Pancreas (tissue), 10 donors: ENCODE measurements at regions not wholly inside any gene's neighbourhood (a gene's known extent, or its start where the extent isn't known, plus 50 kb on each side); places are given as distances from the start of the nearest gene placed in this dataset.

Experiments
- ATAC-seq, 4 donors: fragments of 200-7000 bp; cut with Tn5 transposase; one replicate each; pipeline versions ENCODE4 v1.8.0 to v1.9.1; 2020; ENCODE audit warnings: mild to moderate bottlenecking in 4 of 4, moderate library complexity in 4 of 4
- DNase-seq, 6 donors: peaks; one replicate each; pipeline ENCODE4 v3.0.0-alpha.2; 2020
- FAIRE-seq: peaks from 2 replicates; lab custom pipeline; 2012; peaks lifted over from hg19 to GRCh38; lab: Jason Lieb, UNC
- H3K27ac ChIP-seq, 4 donors: fragments of 200-600 bp; sonication (generic); 1 replicate in 3 of 4; 2 replicates in 1 of 4; pipeline versions ENCODE4 v1.5.0 to v1.8.0; 2020
- H3K27me3 ChIP-seq, 4 donors: fragments of 200-600 bp; one replicate each; pipeline ENCODE4 v1.8.0; 2021
- H3K36me3 ChIP-seq, 3 donors: fragments of 200-600 bp; sonication (generic) in 1 of 3; one replicate each; pipeline versions ENCODE4 v1.5.0 to v1.8.0; 2020 to 2021
- H3K4me1 ChIP-seq, 3 donors: fragments of 200-600 bp; one replicate each; pipeline ENCODE4 v1.8.0; 2021
- H3K4me3 ChIP-seq, 4 donors: fragments of 200-600 bp; sonication (generic) in 2 of 4; one replicate each; pipeline versions ENCODE4 v1.5.0 to v1.8.0; 2020 to 2021
- H3K9me3 ChIP-seq, 4 donors: fragments of 200-600 bp; one replicate each; pipeline ENCODE4 v1.8.0; 2021
- WGBS, 2 donors: extraction: QIAGEN DNeasy Blood & Tissue Kit; methylation state at CpG; one replicate each; pipeline ENCODE4 v1.1.7; 2013; 5-methylcytosine and 5-hydroxymethylcytosine counted together
- intact Hi-C, 3 donors: fragments of 100-400 bp; cut with DNase I; formaldehyde crosslinking; loops; one replicate each; pipeline versions ENCODE4 v1.11.1 to v1.14.2; 2022
- TF ChIP-seq, protein P1 (sequence below), 4 donors: fragments of 200-600 bp; sonication (generic) in 3 of 4; IDR thresholded peaks; one replicate each; pipeline versions ENCODE4 v1.5.0 to v1.8.0; 2021; ENCODE audit warnings: antibody characterized with exemption in 4 of 4
- donor health status: healthy with polysubstance abuse.
- donor health status: DM: no; HTN: no; CAD: no; lungs with moderate emphysema.
- donor health status: DM: no; HTN: no; CAD: no.
- donor health status: control.
- donor health status: control.
- donor health status: Bipolar disorder and iron deficiency.
- donor health status: DM: yes; HTN: yes; CAD: no.
- donor health status: DM: no; HTN: no; CAD: no.
- donor health status: DM: no; HTN: no; CAD: no.
- donor health status: DM: yes; HTN: yes; CAD: no.

DNA sequence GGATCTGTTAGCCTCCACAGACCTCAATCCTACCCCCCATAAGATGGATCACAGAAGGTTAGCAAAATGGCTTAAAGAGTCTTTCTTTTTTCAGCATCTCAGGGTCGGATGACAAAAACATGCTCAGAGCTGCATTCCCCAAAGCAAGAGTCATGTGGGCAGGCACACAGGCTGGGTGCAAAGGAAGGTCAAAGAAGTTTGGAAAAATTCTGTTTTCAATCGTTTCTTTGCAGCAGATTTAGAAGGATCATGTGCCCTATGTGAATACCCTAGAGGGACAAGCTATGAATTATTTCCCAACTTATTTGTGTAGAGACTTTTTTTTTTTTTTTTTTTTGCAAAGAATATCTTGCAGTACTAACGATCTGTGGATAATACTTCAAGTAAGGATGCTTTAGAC, 845.4 kb downstream of the VRK1 start:
- no peak for FAIRE-seq
- Histone ChIP-seq H3K4me3 (no peak overlapping the region), H3K9me3 (no peaks in the 10 kb centered on the region), H3K27me3 (no peaks in the 10 kb centered on the region), H3K27ac (no peak overlapping the region), H3K36me3 (no peaks in the 10 kb centered on the region), H3K4me1 (no peaks in the 10 kb centered on the region)
- intact Hi-C loops: no loop called here
- ATAC-seq: no peak
- no peak for DNase-seq
- WGBS, 2 donors: 39 to 42% methylated on average over 3 of the region's 3 CpGs
- TF ChIP-seq, protein P1, sequence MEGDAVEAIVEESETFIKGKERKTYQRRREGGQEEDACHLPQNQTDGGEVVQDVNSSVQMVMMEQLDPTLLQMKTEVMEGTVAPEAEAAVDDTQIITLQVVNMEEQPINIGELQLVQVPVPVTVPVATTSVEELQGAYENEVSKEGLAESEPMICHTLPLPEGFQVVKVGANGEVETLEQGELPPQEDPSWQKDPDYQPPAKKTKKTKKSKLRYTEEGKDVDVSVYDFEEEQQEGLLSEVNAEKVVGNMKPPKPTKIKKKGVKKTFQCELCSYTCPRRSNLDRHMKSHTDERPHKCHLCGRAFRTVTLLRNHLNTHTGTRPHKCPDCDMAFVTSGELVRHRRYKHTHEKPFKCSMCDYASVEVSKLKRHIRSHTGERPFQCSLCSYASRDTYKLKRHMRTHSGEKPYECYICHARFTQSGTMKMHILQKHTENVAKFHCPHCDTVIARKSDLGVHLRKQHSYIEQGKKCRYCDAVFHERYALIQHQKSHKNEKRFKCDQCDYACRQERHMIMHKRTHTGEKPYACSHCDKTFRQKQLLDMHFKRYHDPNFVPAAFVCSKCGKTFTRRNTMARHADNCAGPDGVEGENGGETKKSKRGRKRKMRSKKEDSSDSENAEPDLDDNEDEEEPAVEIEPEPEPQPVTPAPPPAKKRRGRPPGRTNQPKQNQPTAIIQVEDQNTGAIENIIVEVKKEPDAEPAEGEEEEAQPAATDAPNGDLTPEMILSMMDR (IDR thresholded peaks at IDR 0.05): no peak

DNA sequence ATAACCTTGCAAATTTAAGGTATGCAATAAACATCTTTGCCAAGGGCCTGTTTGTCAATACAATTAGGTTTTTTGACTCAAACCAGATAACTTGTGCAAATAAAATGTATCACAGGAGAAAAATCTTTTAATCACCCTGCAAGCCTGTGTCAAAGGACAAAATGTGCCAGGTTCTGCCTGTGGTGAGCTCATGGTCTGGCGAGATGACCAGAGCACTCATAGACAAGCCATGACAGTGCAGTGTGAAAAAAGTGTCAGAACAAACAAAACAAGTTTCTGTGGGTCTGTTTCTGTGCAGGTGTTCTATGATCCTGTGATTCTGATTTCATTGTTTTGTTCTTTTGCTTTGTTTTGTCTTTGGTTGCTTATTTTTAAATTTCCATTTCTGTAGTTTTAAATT, 847.2 kb downstream of the VRK1 start:
- H3K36me3 ChIP-seq: no peaks in the 10 kb centered on the region
- no peak for ATAC-seq
- no peaks in the 10 kb centered on the region for H3K27me3 ChIP-seq
- DNase-seq: no peak
- intact Hi-C loops: no loop called here
- no peaks in the 10 kb centered on the region for H3K4me1 ChIP-seq
- H3K9me3 ChIP-seq: no peaks in the 10 kb centered on the region
- TF ChIP-seq, protein P1 (IDR thresholded peaks at IDR 0.05): no peak
- FAIRE-seq: no peak
- 19 to 27% methylated on average over 1 of the region's 1 CpG for whole genome bisulfite sequencing, 2 donors
- H3K4me3 ChIP-seq: no peak overlapping the region
- no peak overlapping the region for H3K27ac ChIP-seq

- no peak for FAIRE-seq
- Histone ChIP-seq H3K4me3 (no peak overlapping the region), H3K4me1 (no peaks in the 10 kb centered on the region), H3K36me3 (no peaks in the 10 kb centered on the region), H3K27me3 (peaks cover 0 to 3% (median 0%) of the 10 kb centered on the region in 4 donors), H3K27ac (no peak overlapping the region), H3K9me3 (no peaks in the 10 kb centered on the region)
- ATAC-seq: no peak
- TF ChIP-seq, protein P1 (IDR thresholded peaks at IDR 0.05): no peak
- DNase-seq: no peak
- WGBS, 2 donors: 46 to 54% methylated on average over 5 of the region's 5 CpGs
- intact Hi-C loops: no loop called here
Measured at GRCh38 chr14:97649752-97650151, 852.6 kb downstream of the VRK1 start.

- 29 to 37% methylated on average over 5 of the region's 5 CpGs for WGBS, 2 donors
- no peak overlapping the region for H3K27ac ChIP-seq
- FAIRE-seq (no peak), ATAC-seq (peak in 1 of 4 donors; percentile 15), DNase-seq (no peak)
- TF ChIP-seq, protein P1 (IDR thresholded peaks at IDR 0.05): no peak
- H3K9me3 ChIP-seq: no peaks in the 10 kb centered on the region
- no peak overlapping the region for H3K4me3 ChIP-seq
- no peaks in the 10 kb centered on the region for H3K4me1 ChIP-seq
- intact Hi-C loops: no loop called here
- no peaks in the 10 kb centered on the region for H3K36me3 ChIP-seq
- H3K27me3 ChIP-seq: peaks cover 0 to 3% (median 0%) of the 10 kb centered on the region in 4 donors
Measured at GRCh38 chr14:97655169-97655948, 858.2 kb downstream of the VRK1 start.

DNA sequence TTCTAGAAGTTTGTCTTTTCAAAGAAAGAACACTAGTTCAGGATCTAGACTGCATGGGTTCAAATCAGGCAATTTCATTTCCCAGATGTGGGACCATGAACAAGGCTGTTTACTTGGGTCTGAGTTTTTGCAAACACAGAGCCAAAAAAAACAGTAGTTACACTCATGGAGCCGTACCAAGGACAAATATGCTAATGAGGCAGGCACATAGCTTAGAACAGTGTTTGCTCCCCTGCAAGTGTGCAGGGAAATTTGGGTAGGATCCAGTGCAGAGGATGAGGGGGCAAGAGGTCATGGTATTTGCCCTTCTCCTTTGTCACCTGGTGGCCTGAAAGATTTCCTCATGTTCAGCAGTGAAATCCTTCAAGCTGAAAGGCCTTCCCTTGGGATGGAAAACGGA, 860.4 kb downstream of the VRK1 start:
- intact Hi-C loops: no loop called here
- DNase-seq (no peak), FAIRE-seq (no peak), ATAC-seq (no peak)
- Histone ChIP-seq H3K9me3 (no peaks in the 10 kb centered on the region), H3K4me3 (no peak overlapping the region), H3K36me3 (no peaks in the 10 kb centered on the region), H3K4me1 (no peaks in the 10 kb centered on the region), H3K27me3 (peaks cover 0 to 3% (median 0%) of the 10 kb centered on the region in 4 donors), H3K27ac (no peak overlapping the region)
- 46 to 61% methylated on average over 2 of the region's 2 CpGs for WGBS, 2 donors
- TF ChIP-seq, protein P1 (IDR thresholded peaks at IDR 0.05): no peak
